Ishikawa (cell line): ENCODE measurements at regions not wholly inside any gene's neighbourhood (a gene's known extent, or its start where the extent isn't known, plus 50 kb on each side); places are given as distances from the start of the nearest gene placed in this dataset.

Experiments
- CEBPB ChIP-seq: IDR thresholded peaks from 2 replicates; pipeline ENCODE4 v1.6.1; 2012
- EP300 ChIP-seq: IDR thresholded peaks from 2 replicates; pipeline ENCODE4 v1.6.1; 2012; ENCODE audit warnings: borderline replicate concordance
- FOXM1 ChIP-seq: IDR thresholded peaks from 2 replicates; pipeline ENCODE4 v1.6.1; 2012; ENCODE audit warnings: low read depth, borderline replicate concordance
- NFIC ChIP-seq: IDR thresholded peaks from 2 replicates; pipeline ENCODE4 v1.6.1; 2012
- RAD21 ChIP-seq: IDR thresholded peaks from 2 replicates; pipeline ENCODE4 v1.6.1; 2012; ENCODE audit warnings: low read depth
- TAF1 ChIP-seq: IDR thresholded peaks from 2 replicates; pipeline ENCODE4 v1.6.1; 2012; ENCODE audit warnings: low read depth, mild to moderate bottlenecking
- YY1 ChIP-seq: IDR thresholded peaks from 2 replicates; pipeline ENCODE4 v1.6.1; 2012; ENCODE audit warnings: low read depth
- TF ChIP-seq, protein P1 (sequence below): IDR thresholded peaks from 2 replicates; pipeline ENCODE4 v1.6.1; 2012; ENCODE audit warnings: low read depth, mild to moderate bottlenecking
- TF ChIP-seq, protein P2 (sequence below): IDR thresholded peaks from 2 replicates; pipeline ENCODE4 v1.6.1; 2012

DNA sequence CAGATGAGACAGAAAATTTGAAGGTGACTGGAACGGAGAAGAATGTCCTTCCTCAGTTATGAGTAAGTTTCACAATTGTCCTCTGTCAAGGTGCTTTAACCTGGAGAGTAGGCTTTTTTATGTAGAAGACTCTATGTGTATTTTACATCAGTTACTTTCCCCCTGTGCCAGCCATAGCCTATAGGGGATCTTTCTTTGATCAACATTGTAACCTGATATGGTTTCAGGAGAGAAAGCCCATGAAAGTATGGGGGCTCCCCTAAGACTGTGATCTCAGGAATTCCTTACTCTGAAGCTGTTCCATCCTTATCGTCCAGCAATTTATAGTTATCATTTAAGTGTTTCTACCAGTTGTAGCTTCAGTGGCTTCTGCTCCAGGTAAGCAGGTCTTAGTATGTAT, 1076.3 kb upstream of the EPHA6 start:
- no peak for TF ChIP-seq RAD21
- TF ChIP-seq, protein P1, sequence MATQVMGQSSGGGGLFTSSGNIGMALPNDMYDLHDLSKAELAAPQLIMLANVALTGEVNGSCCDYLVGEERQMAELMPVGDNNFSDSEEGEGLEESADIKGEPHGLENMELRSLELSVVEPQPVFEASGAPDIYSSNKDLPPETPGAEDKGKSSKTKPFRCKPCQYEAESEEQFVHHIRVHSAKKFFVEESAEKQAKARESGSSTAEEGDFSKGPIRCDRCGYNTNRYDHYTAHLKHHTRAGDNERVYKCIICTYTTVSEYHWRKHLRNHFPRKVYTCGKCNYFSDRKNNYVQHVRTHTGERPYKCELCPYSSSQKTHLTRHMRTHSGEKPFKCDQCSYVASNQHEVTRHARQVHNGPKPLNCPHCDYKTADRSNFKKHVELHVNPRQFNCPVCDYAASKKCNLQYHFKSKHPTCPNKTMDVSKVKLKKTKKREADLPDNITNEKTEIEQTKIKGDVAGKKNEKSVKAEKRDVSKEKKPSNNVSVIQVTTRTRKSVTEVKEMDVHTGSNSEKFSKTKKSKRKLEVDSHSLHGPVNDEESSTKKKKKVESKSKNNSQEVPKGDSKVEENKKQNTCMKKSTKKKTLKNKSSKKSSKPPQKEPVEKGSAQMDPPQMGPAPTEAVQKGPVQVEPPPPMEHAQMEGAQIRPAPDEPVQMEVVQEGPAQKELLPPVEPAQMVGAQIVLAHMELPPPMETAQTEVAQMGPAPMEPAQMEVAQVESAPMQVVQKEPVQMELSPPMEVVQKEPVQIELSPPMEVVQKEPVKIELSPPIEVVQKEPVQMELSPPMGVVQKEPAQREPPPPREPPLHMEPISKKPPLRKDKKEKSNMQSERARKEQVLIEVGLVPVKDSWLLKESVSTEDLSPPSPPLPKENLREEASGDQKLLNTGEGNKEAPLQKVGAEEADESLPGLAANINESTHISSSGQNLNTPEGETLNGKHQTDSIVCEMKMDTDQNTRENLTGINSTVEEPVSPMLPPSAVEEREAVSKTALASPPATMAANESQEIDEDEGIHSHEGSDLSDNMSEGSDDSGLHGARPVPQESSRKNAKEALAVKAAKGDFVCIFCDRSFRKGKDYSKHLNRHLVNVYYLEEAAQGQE = no peak
- no peak for TF ChIP-seq EP300
- no peak for TF ChIP-seq NFIC
- TF ChIP-seq, protein P2, sequence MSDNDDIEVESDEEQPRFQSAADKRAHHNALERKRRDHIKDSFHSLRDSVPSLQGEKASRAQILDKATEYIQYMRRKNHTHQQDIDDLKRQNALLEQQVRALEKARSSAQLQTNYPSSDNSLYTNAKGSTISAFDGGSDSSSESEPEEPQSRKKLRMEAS = no peak
- no peak for TF ChIP-seq CEBPB
- TF ChIP-seq TAF1 = no peak
- no peak for TF ChIP-seq FOXM1
- TF ChIP-seq YY1 = no peak
